ENCODE measurements at regions not wholly inside any gene's neighbourhood (a gene's known extent, or its start where the extent isn't known, plus 50 kb on each side); places are given as distances from the start of the nearest gene placed in this dataset.
"Not testable (repeated sequence)": the region's sequence is repeated elsewhere in the genome, so short reads cannot be mapped to it uniquely, and the experiment has no call there.

GRCh38 chr5:63894690-63895089 is 67.6 kb downstream of the HTR1A start:
- no peak for DNase-seq

GRCh38 chr5:63878788-63879187 is 83.5 kb downstream of the HTR1A start:
- DNase-seq: no peak

GRCh38 chr5:63877961-63878360 is 84.3 kb downstream of the HTR1A start:
- no peak for DNase-seq

GRCh38 chr5:63860379-63860778 is 101.9 kb downstream of the HTR1A start:
- no peak for DNase-seq

GRCh38 chr5:63854076-63854475 is 108.2 kb downstream of the HTR1A start:
- no peak for DNase-seq

GRCh38 chr5:63843190-63843589 is 119.1 kb downstream of the HTR1A start:
- no peak for DNase-seq

GRCh38 chr5:63837437-63837836 is 124.8 kb downstream of the HTR1A start:
- DNase-seq: no peak

GRCh38 chr5:63831381-63831780 is 130.9 kb downstream of the HTR1A start:
- DNase-seq: no peak

GRCh38 chr5:63825984-63826383 is 136.3 kb downstream of the HTR1A start:
- DNase-seq: no peak

- no peak for DNase-seq
These were observed 138.7 kb downstream of the HTR1A start for GRCh38 chr5:63823583-63823982.

GRCh38 chr5:63822614-63823013 is 139.6 kb downstream of the HTR1A start:
- DNase-seq: no peak

GRCh38 chr5:63820577-63820976 is 141.7 kb downstream of the HTR1A start:
- no peak for DNase-seq

GRCh38 chr5:63812693-63813092 is 149.6 kb downstream of the HTR1A start:
- DNase-seq: no peak

GRCh38 chr5:63811961-63812360 is 150.3 kb downstream of the HTR1A start:
- no peak for DNase-seq

- no peak for DNase-seq
These were observed 151.0 kb downstream of the HTR1A start for GRCh38 chr5:63811286-63811685.

GRCh38 chr5:63805151-63805550 is 157.1 kb downstream of the HTR1A start:
- DNase-seq: no peak

- DNase-seq: no peak
These were observed 159.1 kb downstream of the HTR1A start for GRCh38 chr5:63803165-63803564.

GRCh38 chr5:63794979-63795378 is 167.3 kb downstream of the HTR1A start:
- no peak for DNase-seq

GRCh38 chr5:63794296-63794695 is 167.9 kb downstream of the HTR1A start:
- DNase-seq: no peak

GRCh38 chr5:63774939-63775338 is 187.3 kb downstream of the HTR1A start:
- DNase-seq: no peak

- no peak for DNase-seq
These were observed 194.0 kb downstream of the HTR1A start for GRCh38 chr5:63768221-63768620.

GRCh38 chr5:63760965-63761364 is 201.3 kb downstream of the HTR1A start:
- DNase-seq: no peak

GRCh38 chr5:63743096-63743798 is 219.0 kb downstream of the HTR1A start:
- no peak for DNase-seq

- DNase-seq: not testable (repeated sequence)
These were observed 229.4 kb downstream of the HTR1A start for GRCh38 chr5:63732880-63733279.

GRCh38 chr5:63727583-63727982 is 234.7 kb downstream of the HTR1A start:
- DNase-seq: no peak
